ENCODE measurements at regions not wholly inside any gene's neighbourhood (a gene's known extent, or its start where the extent isn't known, plus 50 kb on each side); places are given as distances from the start of the nearest gene placed in this dataset.
"Not testable (repeated sequence)": the region's sequence is repeated elsewhere in the genome, so short reads cannot be mapped to it uniquely, and the experiment has no call there.

DNA sequence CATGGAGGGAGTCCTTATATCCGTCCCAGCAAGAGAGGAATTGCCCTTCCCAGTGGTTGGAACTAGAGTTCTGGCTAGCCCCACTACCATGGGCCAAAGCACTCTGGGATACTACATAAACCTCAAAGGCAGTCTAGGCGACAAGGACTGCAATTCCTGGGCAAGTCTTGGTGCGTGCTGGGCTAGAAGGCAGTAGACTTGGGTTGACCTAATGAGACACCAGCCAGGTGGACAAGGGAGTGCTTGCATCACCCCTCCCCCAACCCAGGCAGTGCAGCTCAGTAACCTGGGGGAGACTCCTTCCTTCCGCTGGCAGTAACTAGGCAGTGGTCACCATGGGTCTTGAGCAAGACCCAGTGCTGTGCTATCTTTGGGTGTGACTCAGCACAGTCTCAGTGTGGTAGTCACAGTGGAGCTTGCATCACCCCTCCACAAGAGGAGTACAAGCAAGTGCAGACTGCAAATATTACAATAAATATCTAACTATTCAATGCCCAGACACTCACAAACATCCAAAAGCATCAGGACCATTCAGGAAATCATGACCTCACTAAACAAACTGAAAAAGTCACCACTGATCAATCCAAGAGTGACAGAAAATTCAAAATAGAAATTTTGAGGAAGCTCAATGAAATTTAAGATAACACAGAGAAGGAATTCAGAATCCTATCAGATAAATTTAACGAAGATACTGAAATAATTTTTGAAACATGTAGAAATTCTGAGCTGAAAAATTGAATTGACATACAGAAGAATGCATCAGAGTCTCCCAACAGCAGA lies 84.7 kb upstream of the LYPLAL1 start:
- H3K4me3 Mint-ChIP-seq = no peak overlapping the region
- no peaks in the 10 kb centered on the region for H3K4me1 Mint-ChIP-seq
- intact Hi-C loops (cut with DNase I, micrococcal nuclease) = no loop called here
- no peak overlapping the region for H3K27ac Mint-ChIP-seq
- ATAC-seq (no peak), DNase-seq (no peak)
- H3K9me3 Mint-ChIP-seq (ENCODE audit: low read depth) = no peaks in the 10 kb centered on the region
- ChIA-PET POLR2A (no interaction called here), CTCF (interaction anchor here (0.5 kb wide), 1 partner anchor 732 kb away, joined by 3 read pairs; no protein-coding TSS in a partner anchor)
- H3K36me3 Mint-ChIP-seq (ENCODE audit: low read depth) = no peaks in the 10 kb centered on the region
- peaks cover 7% of the 10 kb centered on the region for H3K27me3 Mint-ChIP-seq

DNA sequence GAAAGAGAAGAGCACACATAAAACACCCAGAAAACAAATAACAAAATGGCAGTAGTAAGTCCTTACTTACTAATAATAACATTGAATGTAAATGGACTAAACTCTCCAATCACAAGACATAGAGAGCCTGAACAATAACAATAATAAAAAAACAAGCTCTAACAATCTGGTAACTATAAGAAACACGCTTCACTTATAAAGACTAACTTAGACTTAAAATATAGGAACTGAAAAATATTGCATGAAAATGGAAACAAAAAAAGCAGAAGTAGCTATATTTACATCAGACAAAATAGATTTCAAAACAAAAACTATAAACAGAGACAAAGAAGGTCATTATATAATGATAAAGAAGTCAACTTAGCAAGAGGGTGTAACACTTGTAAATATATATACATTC lies 83.1 kb upstream of the LYPLAL1 start:
- Mint-ChIP-seq H3K4me3 (no peak overlapping the region), H3K27me3 (peaks cover 7% of the 10 kb centered on the region), H3K9me3 (ENCODE audit: low read depth) (no peaks in the 10 kb centered on the region), H3K36me3 (ENCODE audit: low read depth) (no peaks in the 10 kb centered on the region), H3K4me1 (no peaks in the 10 kb centered on the region), H3K27ac (no peak overlapping the region)
- ATAC-seq = no peak
- POLR2A ChIA-PET = no interaction called here
- intact Hi-C loops (cut with DNase I, micrococcal nuclease) = no loop called here
- DNase-seq = no peak
- CTCF ChIA-PET = interaction anchor here (0.7 kb wide), 1 partner anchor 19 kb away, joined by 3 read pairs; no protein-coding TSS in a partner anchor

DNA sequence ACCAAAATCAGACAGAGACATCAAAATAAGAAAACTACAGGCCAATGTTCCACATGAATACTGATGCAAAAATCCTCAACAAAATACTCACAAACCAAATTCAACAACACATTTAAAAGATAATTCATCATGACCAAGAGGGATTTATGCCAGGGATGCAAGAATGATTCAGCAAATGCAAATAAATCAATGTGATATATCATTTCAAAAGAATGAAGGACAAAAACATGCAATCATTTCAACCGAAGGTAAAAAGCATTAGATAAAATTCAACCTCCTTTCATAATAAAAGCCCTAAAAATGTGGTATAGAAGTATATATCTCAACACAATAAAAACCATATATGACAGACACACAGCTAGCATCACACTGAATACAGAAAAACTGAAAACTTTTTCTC lies 81.5 kb upstream of the LYPLAL1 start:
- intact Hi-C loops (cut with DNase I, micrococcal nuclease) = no loop called here
- ChIA-PET POLR2A (no interaction called here), CTCF (no interaction called here)
- Mint-ChIP-seq H3K27me3 (peaks cover 1% of the 10 kb centered on the region), H3K36me3 (ENCODE audit: low read depth) (no peaks in the 10 kb centered on the region), H3K27ac (no peak overlapping the region), H3K4me3 (no peak overlapping the region), H3K9me3 (ENCODE audit: low read depth) (no peaks in the 10 kb centered on the region), H3K4me1 (no peaks in the 10 kb centered on the region)
- no peak for ATAC-seq
- DNase-seq = no peak

DNA sequence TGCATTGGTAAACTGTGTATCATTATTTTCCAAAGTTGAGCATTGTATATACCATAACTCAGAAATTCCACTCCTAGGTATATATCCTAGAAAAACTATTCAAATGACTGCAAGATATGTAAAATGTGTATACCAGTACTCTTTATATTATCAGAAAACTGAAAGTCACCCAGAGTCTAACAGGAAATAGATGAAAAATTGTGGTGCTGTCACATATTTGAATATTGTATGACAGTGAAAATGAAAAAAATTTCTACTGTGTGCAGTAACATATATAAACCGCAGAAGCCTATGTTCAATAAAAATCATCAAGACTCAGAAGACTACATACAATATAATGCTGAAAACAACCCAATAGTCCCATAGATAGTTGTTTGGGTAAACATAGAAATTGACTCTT lies 74.4 kb upstream of the LYPLAL1 start:
- Mint-ChIP-seq H3K27me3 (no peaks in the 10 kb centered on the region), H3K4me1 (no peaks in the 10 kb centered on the region), H3K27ac (no peak overlapping the region), H3K36me3 (ENCODE audit: low read depth) (no peaks in the 10 kb centered on the region), H3K9me3 (ENCODE audit: low read depth) (no peaks in the 10 kb centered on the region), H3K4me3 (no peak overlapping the region)
- intact Hi-C loops (cut with DNase I, micrococcal nuclease) = no loop called here
- POLR2A ChIA-PET = no interaction called here
- CTCF ChIA-PET = no interaction called here
- DNase-seq (no peak), ATAC-seq (no peak)

DNA sequence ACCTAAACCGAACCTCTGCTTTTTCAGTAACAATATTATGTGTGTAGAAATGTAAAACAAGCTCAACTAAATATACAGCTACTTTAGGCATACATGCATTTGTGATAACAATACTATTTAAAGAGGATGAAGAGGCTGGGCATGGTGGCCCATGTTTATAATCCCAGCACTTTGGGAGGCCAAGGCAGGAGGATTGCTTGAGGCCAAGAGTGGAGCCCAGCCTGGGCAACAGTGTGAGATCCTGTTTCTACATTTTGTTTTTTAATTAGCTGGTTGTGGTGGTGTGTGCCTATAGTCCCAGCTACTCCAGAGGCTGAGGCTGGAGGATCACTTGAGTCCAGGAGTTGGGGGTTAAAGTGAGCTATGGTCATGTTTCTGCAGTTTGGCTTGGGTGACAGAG lies 73.6 kb upstream of the LYPLAL1 start:
- no peak overlapping the region for H3K27ac Mint-ChIP-seq
- ChIA-PET POLR2A (no interaction called here), CTCF (interaction anchor here (0.6 kb wide), 1 partner anchor 481 kb away, joined by 3 read pairs; no protein-coding TSS in a partner anchor)
- no peaks in the 10 kb centered on the region for H3K27me3 Mint-ChIP-seq
- H3K4me3 Mint-ChIP-seq = no peak overlapping the region
- intact Hi-C loops (cut with DNase I, micrococcal nuclease) = no loop called here
- no peaks in the 10 kb centered on the region for H3K36me3 Mint-ChIP-seq (ENCODE audit: low read depth)
- ATAC-seq (no peak), DNase-seq (no peak)
- H3K9me3 Mint-ChIP-seq (ENCODE audit: low read depth) = no peaks in the 10 kb centered on the region
- H3K4me1 Mint-ChIP-seq = no peaks in the 10 kb centered on the region

DNA sequence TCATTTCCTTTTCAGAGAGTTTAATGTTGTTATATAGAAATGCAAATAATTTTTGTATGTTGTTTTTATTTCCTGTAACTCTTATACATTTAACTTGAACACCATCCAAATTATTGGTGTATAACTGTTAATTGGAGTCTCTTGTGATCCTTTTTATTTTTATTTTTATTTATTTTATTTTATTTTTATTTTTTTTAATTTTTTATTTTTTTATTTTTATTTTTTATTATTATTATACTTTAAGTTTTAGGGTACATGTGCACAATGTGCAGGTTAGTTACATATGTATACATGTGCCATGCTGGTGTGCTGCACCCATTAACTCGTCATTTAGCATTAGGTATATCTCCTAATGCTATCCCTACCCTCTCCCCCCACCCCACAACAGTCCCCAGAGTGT lies 71.2 kb upstream of the LYPLAL1 start:
- intact Hi-C loops (cut with DNase I, micrococcal nuclease); H3K9me3 Mint-ChIP-seq (ENCODE audit: low read depth); H3K27ac Mint-ChIP-seq; H3K4me3 Mint-ChIP-seq; POLR2A ChIA-PET; ATAC-seq; DNase-seq; H3K4me1 Mint-ChIP-seq; H3K36me3 Mint-ChIP-seq (ENCODE audit: low read depth); CTCF ChIA-PET; H3K27me3 Mint-ChIP-seq: not testable (repeated sequence)

DNA sequence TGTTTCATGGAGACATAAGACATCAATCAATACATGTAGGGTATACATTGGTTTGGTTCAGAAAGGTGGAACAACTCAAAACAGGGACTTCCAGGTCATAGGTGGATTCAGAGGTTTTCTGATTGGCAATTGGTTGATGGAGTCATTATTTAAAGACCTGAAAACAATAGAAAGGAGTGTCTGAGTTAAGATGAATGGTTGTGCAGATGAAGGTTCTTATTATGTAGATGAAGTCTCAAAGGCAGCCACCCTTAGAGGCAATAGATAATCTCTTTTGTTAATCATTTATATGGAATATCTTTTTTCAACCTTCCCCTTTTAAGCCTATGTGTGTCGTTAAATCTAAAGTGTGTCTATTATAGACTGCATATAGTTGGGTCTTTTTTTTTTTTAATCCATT lies 67.8 kb upstream of the LYPLAL1 start:
- ChIA-PET CTCF (no interaction called here), POLR2A (no interaction called here)
- peaks cover 5% of the 10 kb centered on the region for H3K9me3 Mint-ChIP-seq (ENCODE audit: low read depth)
- DNase-seq = no peak
- H3K4me1 Mint-ChIP-seq = no peaks in the 10 kb centered on the region
- no peak overlapping the region for H3K4me3 Mint-ChIP-seq
- no peaks in the 10 kb centered on the region for H3K27me3 Mint-ChIP-seq
- intact Hi-C loops (cut with DNase I, micrococcal nuclease) = no loop called here
- ATAC-seq = no peak
- H3K27ac Mint-ChIP-seq = no peak overlapping the region
- no peaks in the 10 kb centered on the region for H3K36me3 Mint-ChIP-seq (ENCODE audit: low read depth)

DNA sequence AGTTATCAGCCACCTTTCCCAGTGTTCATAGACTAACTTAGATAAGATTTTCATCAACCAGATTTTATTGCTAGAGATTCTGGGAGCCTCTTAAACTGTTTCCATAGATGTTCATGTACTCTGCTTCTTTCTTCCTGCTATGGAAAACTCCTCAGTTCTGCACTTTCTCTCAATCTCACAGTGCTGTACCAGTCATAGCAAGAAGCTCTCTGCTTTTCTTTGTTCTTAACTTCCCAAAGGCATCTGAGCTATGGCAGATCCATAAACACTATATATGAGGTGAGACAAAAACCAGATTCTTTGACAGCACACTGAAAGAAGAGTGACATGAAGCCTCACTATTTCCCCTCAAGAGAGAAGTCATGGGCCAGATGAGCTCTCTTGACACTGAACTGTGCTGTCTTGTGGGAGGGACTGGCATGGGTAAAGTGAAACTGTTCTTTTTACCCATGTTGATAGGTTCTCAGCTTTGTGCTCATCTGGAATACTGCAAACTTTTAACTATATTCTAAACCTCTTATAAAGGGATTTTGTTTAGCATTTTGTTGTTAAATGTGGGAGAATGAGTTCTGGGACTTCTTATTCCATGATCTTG lies 64.2 kb upstream of the LYPLAL1 start:
- no peaks in the 10 kb centered on the region for H3K36me3 Mint-ChIP-seq (ENCODE audit: low read depth)
- no peak overlapping the region for H3K4me3 Mint-ChIP-seq
- H3K4me1 Mint-ChIP-seq = no peaks in the 10 kb centered on the region
- CTCF ChIA-PET = no interaction called here
- H3K9me3 Mint-ChIP-seq (ENCODE audit: low read depth) = peaks cover 13% of the 10 kb centered on the region
- DNase-seq (no peak), ATAC-seq (no peak)
- intact Hi-C loops (cut with DNase I, micrococcal nuclease) = no loop called here
- POLR2A ChIA-PET = no interaction called here
- no peak overlapping the region for H3K27ac Mint-ChIP-seq
- H3K27me3 Mint-ChIP-seq = no peaks in the 10 kb centered on the region

DNA sequence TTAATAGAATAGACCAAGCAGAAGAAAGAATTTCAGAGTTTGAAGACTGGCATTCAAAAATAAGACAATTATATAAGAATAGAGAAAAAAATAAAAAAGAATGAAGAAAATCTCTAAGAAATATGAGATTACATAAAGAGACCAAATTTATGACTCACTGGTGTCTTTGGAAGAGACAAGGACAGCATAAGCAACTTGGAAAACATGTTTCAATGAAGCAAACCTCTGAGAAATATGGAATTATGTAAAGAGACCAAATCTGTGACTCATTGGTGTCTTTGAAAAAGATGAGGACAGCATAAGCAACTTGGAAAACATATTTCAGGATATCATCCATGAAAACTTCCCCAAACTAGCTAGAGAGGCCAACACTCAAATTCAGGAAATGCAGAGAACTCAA lies 60.4 kb upstream of the LYPLAL1 start:
- Mint-ChIP-seq H3K4me3 (no peak overlapping the region), H3K27ac (no peak overlapping the region), H3K27me3 (no peaks in the 10 kb centered on the region), H3K4me1 (no peaks in the 10 kb centered on the region), H3K9me3 (ENCODE audit: low read depth) (peaks cover 13% of the 10 kb centered on the region), H3K36me3 (ENCODE audit: low read depth) (no peaks in the 10 kb centered on the region)
- POLR2A ChIA-PET = no interaction called here
- ATAC-seq (no peak), DNase-seq (no peak)
- CTCF ChIA-PET = interaction anchor here (0.8 kb wide), 1 partner anchor 249 kb away, joined by 3 read pairs; no protein-coding TSS in a partner anchor
- intact Hi-C loops (cut with DNase I, micrococcal nuclease) = no loop called here

DNA sequence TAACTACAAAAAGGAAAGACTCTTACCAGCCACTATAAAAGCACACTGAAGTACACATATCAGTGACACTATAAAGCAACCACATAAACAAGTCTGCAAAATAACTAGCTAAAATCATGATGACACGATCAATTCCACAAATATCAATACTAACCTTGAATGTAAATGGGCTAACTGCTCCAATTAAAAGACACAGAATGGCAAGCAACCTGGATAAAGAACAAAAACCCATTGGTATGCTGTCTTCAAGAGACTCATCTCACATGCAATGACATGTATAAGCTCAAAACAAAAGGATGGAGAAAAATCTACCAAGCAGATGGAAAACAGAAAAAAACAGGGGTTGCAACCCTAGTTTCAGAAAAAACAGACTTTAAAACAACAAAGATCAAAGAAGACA lies 59.7 kb upstream of the LYPLAL1 start:
- no peaks in the 10 kb centered on the region for H3K27me3 Mint-ChIP-seq
- ChIA-PET CTCF (interaction anchor here (0.8 kb wide), 1 partner anchor 606 kb away, joined by 3 read pairs; no protein-coding TSS in a partner anchor), POLR2A (no interaction called here)
- H3K9me3 Mint-ChIP-seq (ENCODE audit: low read depth) = peaks cover 9% of the 10 kb centered on the region
- no peak for ATAC-seq
- H3K27ac Mint-ChIP-seq = no peak overlapping the region
- H3K36me3 Mint-ChIP-seq (ENCODE audit: low read depth) = no peaks in the 10 kb centered on the region
- H3K4me3 Mint-ChIP-seq = no peak overlapping the region
- intact Hi-C loops (cut with DNase I, micrococcal nuclease) = no loop called here
- no peak for DNase-seq
- no peaks in the 10 kb centered on the region for H3K4me1 Mint-ChIP-seq

DNA sequence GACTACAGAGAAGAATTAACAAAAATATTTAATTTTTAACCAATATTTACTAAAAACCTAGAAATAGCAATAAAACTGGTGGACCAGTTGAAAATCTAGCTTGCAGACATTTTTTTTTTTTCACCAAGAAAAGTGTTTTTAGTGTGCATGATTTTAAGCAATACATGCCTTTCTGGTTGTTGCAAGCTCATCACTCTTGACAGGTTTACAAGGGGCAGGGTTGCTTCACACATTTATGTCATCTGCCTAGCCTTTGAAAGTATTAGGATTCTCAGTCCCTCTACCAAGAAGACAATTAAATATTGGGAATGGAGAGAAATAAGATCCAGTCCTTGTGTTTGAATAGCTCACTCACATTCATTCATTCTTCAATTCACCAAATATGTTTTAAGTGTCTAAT lies 53.8 kb upstream of the LYPLAL1 start:
- DNase-seq = no peak
- Mint-ChIP-seq H3K9me3 (ENCODE audit: low read depth) (no peaks in the 10 kb centered on the region), H3K27ac (no peak overlapping the region), H3K36me3 (ENCODE audit: low read depth) (no peaks in the 10 kb centered on the region), H3K27me3 (no peaks in the 10 kb centered on the region), H3K4me1 (no peaks in the 10 kb centered on the region), H3K4me3 (no peak overlapping the region)
- CTCF ChIA-PET = interaction anchor here (0.6 kb wide), 1 partner anchor 14 kb away, joined by 3 read pairs; no protein-coding TSS in a partner anchor
- intact Hi-C loops (cut with DNase I, micrococcal nuclease) = no loop called here
- ATAC-seq = no peak
- POLR2A ChIA-PET = no interaction called here

All from activated CD4-positive, alpha-beta T cell treated with anti-CD3 and anti-CD28 coated beads for 36 hours (primary cell).